ENCODE measurements at regions not wholly inside any gene's neighbourhood (a gene's known extent, or its start where the extent isn't known, plus 50 kb on each side); places are given as distances from the start of the nearest gene placed in this dataset.

DNA sequence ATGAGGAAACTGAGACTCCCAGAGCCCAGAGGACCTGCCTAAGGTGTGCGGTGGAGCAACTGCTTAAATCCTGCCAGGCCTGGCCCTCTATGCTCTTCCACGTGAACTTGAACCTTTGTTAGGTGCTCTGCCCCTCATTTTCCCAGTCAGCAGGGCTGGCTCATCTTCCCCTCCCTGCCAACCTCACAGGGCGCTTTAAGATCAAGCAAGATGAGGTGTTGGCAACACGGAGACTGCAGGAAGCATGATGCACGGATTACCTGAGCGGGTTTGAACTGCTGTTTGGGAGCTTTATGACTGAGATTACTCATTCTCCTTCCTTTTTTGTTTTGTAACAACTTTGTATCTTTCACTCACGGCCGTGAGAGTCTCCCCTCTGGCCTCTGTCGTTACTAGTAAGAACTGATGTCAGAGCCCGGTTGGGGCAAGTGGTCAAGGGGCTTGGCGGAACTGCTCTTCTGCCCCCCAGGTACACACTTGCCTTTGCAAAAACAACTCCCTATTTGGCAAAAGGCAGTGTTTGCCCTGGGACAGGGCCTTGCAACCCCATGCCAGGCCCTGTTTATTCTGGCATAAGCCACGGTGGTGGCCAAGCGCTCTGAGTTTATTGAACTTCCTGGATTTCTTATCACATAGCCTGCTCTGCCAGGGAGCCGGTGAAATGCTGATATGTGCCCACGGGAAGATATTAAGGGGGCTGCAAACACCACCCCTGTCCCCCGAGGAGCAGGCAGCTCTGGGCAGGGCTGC is 127.8 kb downstream of the INHBB start:
- H3K27me3 ChIP-seq: no peaks in the 10 kb centered on the region
- TF ChIP-seq, protein P1, sequence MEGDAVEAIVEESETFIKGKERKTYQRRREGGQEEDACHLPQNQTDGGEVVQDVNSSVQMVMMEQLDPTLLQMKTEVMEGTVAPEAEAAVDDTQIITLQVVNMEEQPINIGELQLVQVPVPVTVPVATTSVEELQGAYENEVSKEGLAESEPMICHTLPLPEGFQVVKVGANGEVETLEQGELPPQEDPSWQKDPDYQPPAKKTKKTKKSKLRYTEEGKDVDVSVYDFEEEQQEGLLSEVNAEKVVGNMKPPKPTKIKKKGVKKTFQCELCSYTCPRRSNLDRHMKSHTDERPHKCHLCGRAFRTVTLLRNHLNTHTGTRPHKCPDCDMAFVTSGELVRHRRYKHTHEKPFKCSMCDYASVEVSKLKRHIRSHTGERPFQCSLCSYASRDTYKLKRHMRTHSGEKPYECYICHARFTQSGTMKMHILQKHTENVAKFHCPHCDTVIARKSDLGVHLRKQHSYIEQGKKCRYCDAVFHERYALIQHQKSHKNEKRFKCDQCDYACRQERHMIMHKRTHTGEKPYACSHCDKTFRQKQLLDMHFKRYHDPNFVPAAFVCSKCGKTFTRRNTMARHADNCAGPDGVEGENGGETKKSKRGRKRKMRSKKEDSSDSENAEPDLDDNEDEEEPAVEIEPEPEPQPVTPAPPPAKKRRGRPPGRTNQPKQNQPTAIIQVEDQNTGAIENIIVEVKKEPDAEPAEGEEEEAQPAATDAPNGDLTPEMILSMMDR (IDR thresholded peaks at IDR 0.05): no peak
- peaks cover 0 to 74% (median 52%) of the 10 kb centered on the region in 4 donors for H3K4me1 ChIP-seq
- peak in 1 of 2 donors; percentile 76 for DNase-seq
- H3K27ac ChIP-seq: peak overlapping the region; percentile 48 to 79
- H3K4me3 ChIP-seq: no peak overlapping the region
- no peaks in the 10 kb centered on the region for H3K9me3 ChIP-seq
- H3K36me3 ChIP-seq: no peaks in the 10 kb centered on the region
- intact Hi-C loops (cut with DNase I; ENCODE audit: low total_unique reads): no loop called here

DNA sequence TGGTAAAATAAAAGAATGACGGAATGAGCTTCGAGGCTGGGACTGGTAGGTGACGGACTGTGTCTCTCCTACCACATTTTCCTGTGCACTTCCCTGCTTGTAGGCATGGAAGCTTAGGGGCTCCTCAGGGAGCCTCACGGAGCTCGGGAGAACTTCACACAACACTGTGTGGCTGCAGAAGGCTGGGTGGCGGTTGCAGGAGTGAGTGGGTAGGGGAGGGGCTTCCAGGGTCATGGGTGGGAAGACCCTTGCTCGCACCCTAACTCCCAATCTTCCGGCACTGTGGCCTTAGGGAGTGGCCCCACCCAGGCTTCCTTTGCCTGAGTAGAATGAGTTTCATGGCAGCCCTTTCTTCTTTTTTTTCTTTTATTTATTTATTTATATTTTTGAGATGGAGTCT is 128.6 kb downstream of the INHBB start:
- intact Hi-C loops (cut with DNase I; ENCODE audit: low total_unique reads): no loop called here
- DNase-seq: peak in 1 of 2 donors; percentile 34
- Histone ChIP-seq H3K27me3 (no peaks in the 10 kb centered on the region), H3K4me3 (no peak overlapping the region), H3K9me3 (no peaks in the 10 kb centered on the region), H3K27ac (peak overlapping the region; percentile 48 to 79), H3K36me3 (no peaks in the 10 kb centered on the region), H3K4me1 (peaks cover 0 to 66% (median 47%) of the 10 kb centered on the region in 4 donors)
- TF ChIP-seq, protein P1 (IDR thresholded peaks at IDR 0.05): no peak

DNA sequence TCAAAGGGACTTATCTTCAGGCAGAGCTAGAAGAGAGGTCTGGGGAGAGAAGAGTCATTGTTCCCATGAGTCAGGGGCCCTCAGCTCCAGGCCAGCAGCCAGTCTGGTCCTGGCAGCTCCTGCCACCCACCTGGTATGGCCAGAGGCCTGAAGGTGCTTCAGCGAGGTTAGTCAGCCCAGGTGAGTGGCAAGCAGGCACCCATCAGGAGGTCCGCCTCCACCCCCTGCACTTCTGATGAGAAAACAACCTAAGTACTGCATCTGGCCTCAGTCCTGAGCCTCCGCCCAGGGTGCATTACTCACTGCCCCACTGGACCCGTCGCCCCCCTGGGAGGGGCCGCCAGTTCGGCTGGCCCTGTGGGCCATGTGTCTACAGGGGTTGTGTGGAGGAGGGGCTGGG is 130.2 kb downstream of the INHBB start:
- Histone ChIP-seq H3K9me3 (no peaks in the 10 kb centered on the region), H3K4me3 (no peak overlapping the region), H3K4me1 (peaks cover 0 to 51% (median 31%) of the 10 kb centered on the region in 4 donors), H3K27me3 (no peaks in the 10 kb centered on the region), H3K27ac (no peak overlapping the region), H3K36me3 (no peaks in the 10 kb centered on the region)
- intact Hi-C loops (cut with DNase I; ENCODE audit: low total_unique reads): no loop called here
- DNase-seq: no peak
- TF ChIP-seq, protein P1 (IDR thresholded peaks at IDR 0.05): no peak

DNA sequence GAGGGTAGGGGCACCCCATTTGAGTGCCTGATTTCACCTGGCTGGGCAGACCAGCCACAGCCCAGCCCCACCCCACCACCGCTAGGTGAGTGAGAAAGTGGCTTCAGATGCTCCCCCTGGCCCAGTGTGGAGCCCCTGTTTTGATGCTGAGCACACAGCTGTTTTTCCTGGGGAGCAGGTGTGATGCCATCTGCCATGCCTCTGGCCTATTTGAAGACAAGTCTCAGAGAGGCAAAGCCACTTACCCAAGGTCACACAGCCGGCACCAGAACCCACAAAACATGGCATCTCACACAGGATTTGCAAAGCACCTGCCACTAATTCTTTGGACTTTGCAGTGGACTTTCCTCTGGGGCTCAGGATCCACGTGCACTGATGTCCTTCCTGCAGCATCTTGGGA is 131.3 kb downstream of the INHBB start:
- no peak overlapping the region for H3K4me3 ChIP-seq
- no peaks in the 10 kb centered on the region for H3K27me3 ChIP-seq
- no peak overlapping the region for H3K27ac ChIP-seq
- H3K4me1 ChIP-seq: peaks cover 0 to 40% (median 24%) of the 10 kb centered on the region in 4 donors
- TF ChIP-seq, protein P1 (IDR thresholded peaks at IDR 0.05): no peak
- intact Hi-C loops (cut with DNase I; ENCODE audit: low total_unique reads): no loop called here
- H3K36me3 ChIP-seq: no peaks in the 10 kb centered on the region
- DNase-seq: no peak
- H3K9me3 ChIP-seq: no peaks in the 10 kb centered on the region

DNA sequence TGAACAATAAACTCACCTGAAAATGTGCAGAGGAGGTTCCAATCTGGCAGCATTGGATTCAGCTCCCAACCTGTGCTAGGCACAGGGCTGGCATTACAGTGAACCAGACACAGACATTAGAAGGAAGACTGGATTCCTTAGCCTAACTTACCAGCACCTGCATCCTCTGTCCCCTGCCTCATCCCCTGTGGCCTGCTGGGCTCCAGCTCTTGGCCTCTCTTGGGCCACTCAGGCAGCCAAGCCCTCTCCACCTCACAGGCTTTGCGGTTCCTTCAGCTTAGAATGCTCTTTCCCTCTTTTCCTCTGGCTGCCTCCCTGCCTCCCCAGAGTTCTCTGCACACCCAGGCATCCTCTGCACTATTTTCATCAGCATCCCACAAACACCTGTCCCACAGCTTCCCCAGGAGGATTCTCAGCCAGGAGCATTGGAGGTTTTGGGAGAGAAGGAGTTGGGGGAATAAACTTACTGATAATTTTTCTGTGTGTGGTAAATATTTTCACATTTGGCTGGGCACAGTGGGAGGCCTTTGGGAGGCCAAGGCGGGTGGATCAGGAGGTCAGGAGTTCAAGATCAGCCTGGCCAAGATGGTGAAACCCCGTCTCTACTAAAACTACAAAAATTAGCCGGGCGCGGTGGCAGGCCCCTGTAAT is 132.0 kb downstream of the INHBB start:
- Histone ChIP-seq H3K36me3 (no peaks in the 10 kb centered on the region), H3K27ac (no peak overlapping the region), H3K4me1 (peaks cover 0 to 35% (median 23%) of the 10 kb centered on the region in 4 donors), H3K4me3 (no peak overlapping the region), H3K9me3 (no peaks in the 10 kb centered on the region), H3K27me3 (no peaks in the 10 kb centered on the region)
- intact Hi-C loops (cut with DNase I; ENCODE audit: low total_unique reads): no loop called here
- no peak for DNase-seq
- TF ChIP-seq, protein P1 (IDR thresholded peaks at IDR 0.05): no peak

Measured in tibial artery (tissue), 4 donors.